ENCODE measurements at regions not wholly inside any gene's neighbourhood (a gene's known extent, or its start where the extent isn't known, plus 50 kb on each side); places are given as distances from the start of the nearest gene placed in this dataset.
A peak's percentile ranks its signal among the peaks of the same experiment; 100 is the strongest.
"Not testable (repeated sequence)": the region's sequence is repeated elsewhere in the genome, so short reads cannot be mapped to it uniquely, and the experiment has no call there.

DNA sequence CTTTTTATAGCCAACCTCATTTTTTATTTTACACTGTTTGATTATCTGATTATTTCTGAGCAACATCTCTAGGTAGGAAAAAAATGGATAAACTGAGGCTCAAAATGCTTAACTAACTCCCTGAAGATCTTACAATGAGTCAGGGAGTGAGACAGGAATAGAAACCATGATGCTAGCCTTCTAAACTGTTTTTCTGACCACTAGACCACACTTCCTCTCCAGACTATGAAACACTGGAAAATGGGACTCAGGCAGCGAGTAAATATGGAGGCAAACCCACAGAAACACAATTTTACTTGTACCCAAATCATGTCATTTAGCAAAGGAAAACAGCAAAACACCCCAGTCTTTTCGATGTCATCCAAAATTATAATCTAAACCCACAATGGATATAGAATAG is 129.9 kb upstream of the ANKH start:
- 85 to 96% (median 92%) methylated on average over 2 of the region's 2 CpGs for WGBS, 3 donors
- no peaks in the 10 kb centered on the region for H3K36me3 ChIP-seq (ENCODE audit: insufficient read depth in 1 of 2, low read depth in 1 of 2)
- no peaks in the 10 kb centered on the region for H3K27me3 ChIP-seq (ENCODE audit: insufficient read depth in 3 of 3, low read length in 2 of 3)
- no peak for ATAC-seq
- DNase-seq: no peak
- no peaks in the 10 kb centered on the region for H3K9me3 ChIP-seq
- TF ChIP-seq, protein P1, sequence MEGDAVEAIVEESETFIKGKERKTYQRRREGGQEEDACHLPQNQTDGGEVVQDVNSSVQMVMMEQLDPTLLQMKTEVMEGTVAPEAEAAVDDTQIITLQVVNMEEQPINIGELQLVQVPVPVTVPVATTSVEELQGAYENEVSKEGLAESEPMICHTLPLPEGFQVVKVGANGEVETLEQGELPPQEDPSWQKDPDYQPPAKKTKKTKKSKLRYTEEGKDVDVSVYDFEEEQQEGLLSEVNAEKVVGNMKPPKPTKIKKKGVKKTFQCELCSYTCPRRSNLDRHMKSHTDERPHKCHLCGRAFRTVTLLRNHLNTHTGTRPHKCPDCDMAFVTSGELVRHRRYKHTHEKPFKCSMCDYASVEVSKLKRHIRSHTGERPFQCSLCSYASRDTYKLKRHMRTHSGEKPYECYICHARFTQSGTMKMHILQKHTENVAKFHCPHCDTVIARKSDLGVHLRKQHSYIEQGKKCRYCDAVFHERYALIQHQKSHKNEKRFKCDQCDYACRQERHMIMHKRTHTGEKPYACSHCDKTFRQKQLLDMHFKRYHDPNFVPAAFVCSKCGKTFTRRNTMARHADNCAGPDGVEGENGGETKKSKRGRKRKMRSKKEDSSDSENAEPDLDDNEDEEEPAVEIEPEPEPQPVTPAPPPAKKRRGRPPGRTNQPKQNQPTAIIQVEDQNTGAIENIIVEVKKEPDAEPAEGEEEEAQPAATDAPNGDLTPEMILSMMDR (IDR thresholded peaks at IDR 0.05): no peak
- H3K27ac ChIP-seq: no peak overlapping the region
- no peaks in the 10 kb centered on the region for H3K4me1 ChIP-seq
- intact Hi-C loops (cut with DNase I): no loop called here
- H3K4me3 ChIP-seq: no peak overlapping the region

DNA sequence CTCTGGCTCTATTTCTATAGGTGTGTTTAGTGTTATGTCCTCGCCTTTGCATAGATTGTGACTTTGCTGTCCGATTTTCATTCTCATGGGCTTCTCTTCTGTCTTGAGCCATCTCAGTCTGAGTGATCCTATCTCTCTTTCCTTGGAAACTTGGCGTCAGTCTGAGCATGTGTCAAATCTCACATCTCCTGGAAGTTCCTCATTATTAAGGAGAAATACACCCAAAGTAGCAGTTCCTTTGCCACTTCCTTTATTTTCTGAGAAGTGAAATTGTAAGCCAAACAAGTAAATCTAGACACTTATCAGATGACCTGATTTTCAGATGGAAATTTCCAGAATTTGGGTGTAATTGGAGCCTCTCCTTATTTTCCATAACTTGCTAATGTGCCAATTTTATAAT is 126.9 kb upstream of the ANKH start:
- intact Hi-C loops (cut with DNase I): no loop called here
- Histone ChIP-seq H3K4me1 (no peaks in the 10 kb centered on the region), H3K9me3 (no peaks in the 10 kb centered on the region), H3K36me3 (ENCODE audit: insufficient read depth in 1 of 2, low read depth in 1 of 2) (no peaks in the 10 kb centered on the region), H3K27ac (no peak overlapping the region), H3K4me3 (no peak overlapping the region), H3K27me3 (ENCODE audit: insufficient read depth in 3 of 3, low read length in 2 of 3) (no peaks in the 10 kb centered on the region)
- TF ChIP-seq, protein P1 (IDR thresholded peaks at IDR 0.05): no peak
- no peak for ATAC-seq
- 80 to 85% (median 81%) methylated on average over 3 of the region's 3 CpGs for WGBS, 3 donors
- no peak for DNase-seq

DNA sequence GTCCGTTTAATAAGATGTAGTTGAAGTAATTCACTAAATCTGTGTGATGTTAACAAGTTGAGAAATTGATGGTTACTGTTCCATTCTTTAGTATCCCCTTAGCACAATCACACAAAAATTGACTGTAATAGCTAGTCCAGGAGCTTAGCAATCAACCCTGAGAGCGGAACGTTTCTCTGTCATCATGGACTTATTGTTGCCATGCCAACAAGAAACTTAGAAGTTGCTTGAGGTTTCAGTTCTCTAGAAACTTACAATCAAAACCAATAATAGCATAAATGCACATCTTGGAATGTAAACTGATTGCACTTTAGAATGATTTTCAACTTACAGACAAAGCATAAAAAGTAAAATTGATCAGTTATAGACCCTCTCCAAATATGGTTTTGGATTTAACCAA is 125.4 kb upstream of the ANKH start:
- Histone ChIP-seq H3K27me3 (ENCODE audit: insufficient read depth in 3 of 3, low read length in 2 of 3) (no peaks in the 10 kb centered on the region), H3K4me1 (no peaks in the 10 kb centered on the region), H3K27ac (no peak overlapping the region), H3K9me3 (no peaks in the 10 kb centered on the region), H3K4me3 (no peak overlapping the region), H3K36me3 (ENCODE audit: insufficient read depth in 1 of 2, low read depth in 1 of 2) (no peaks in the 10 kb centered on the region)
- WGBS, 3 donors: 60 to 70% (median 65%) methylated on average over 3 of the region's 3 CpGs
- DNase-seq: no peak
- TF ChIP-seq, protein P1 (IDR thresholded peaks at IDR 0.05): no peak
- intact Hi-C loops (cut with DNase I): no loop called here
- ATAC-seq: no peak

DNA sequence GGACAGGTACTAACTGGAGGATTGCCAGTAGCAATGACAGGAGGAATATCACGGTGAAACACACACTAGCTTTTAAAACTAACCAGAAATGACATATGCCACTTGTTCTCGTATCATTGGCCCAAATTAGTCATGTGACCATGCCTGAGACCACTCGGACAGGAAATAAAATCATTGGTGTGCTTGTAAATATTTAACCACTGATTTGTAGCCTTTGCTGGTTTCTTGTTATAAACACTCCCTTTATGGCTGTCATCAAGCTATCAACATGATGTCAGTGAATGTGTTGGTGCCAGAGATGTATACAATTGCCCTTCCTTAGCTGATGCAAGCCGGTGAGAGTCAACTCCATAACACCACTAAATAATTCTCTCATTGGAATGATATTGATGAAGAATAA is 123.7 kb upstream of the ANKH start:
- Histone ChIP-seq H3K4me3 (no peak overlapping the region), H3K9me3 (no peaks in the 10 kb centered on the region), H3K4me1 (no peaks in the 10 kb centered on the region), H3K27me3 (ENCODE audit: insufficient read depth in 3 of 3, low read length in 2 of 3) (no peaks in the 10 kb centered on the region), H3K27ac (no peak overlapping the region), H3K36me3 (ENCODE audit: insufficient read depth in 1 of 2, low read depth in 1 of 2) (no peaks in the 10 kb centered on the region)
- intact Hi-C loops (cut with DNase I): no loop called here
- WGBS, 3 donors: 74 to 81% (median 79%) methylated on average over 4 of the region's 4 CpGs
- DNase-seq: no peak
- ATAC-seq: no peak
- TF ChIP-seq, protein P1 (IDR thresholded peaks at IDR 0.05): no peak

- ATAC-seq; H3K27me3 ChIP-seq (ENCODE audit: insufficient read depth in 3 of 3, low read length in 2 of 3); H3K27ac ChIP-seq; DNase-seq; intact Hi-C loops (cut with DNase I); H3K36me3 ChIP-seq (ENCODE audit: insufficient read depth in 1 of 2, low read depth in 1 of 2); H3K4me1 ChIP-seq; H3K9me3 ChIP-seq: not testable (repeated sequence)
- 87 to 91% (median 91%) methylated on average over 27 to 40 of the region's 40 CpGs for WGBS, 3 donors
- H3K4me3 ChIP-seq: peak overlapping the region; percentile 43
Measured at GRCh38 chr5:14993459-14994133, 122.0 kb upstream of the ANKH start.

- H3K27ac ChIP-seq; H3K36me3 ChIP-seq (ENCODE audit: insufficient read depth in 1 of 2, low read depth in 1 of 2); H3K9me3 ChIP-seq; intact Hi-C loops (cut with DNase I); DNase-seq; H3K4me1 ChIP-seq; H3K27me3 ChIP-seq (ENCODE audit: insufficient read depth in 3 of 3, low read length in 2 of 3); ATAC-seq: not testable (repeated sequence)
- peak overlapping the region; percentile 43 for H3K4me3 ChIP-seq
- WGBS, 3 donors: 66 to 80% (median 74%) methylated on average over 28 of the region's 28 CpGs
Measured at GRCh38 chr5:14992751-14993458, 121.3 kb upstream of the ANKH start.
